A549 (cell line): ENCODE measurements at regions not wholly inside any gene's neighbourhood (a gene's known extent, or its start where the extent isn't known, plus 50 kb on each side); places are given as distances from the start of the nearest gene placed in this dataset.

ENCODE experiments used
- CTCF ChIP-seq: fragments of >200 bp; sonication (Bioruptor Twin); formaldehyde crosslinking; IDR thresholded peaks from 3 replicates; pipeline ENCODE4 v1.5.1; 2016
- HMGXB4 ChIP-seq: fragments of 250-450 bp; sonication (Bioruptor Pico); IDR thresholded peaks from 2 replicates; pipeline ENCODE4 v1.5.0; 2021; ENCODE audit warnings: mild to moderate bottlenecking, moderate library complexity, borderline replicate concordance
- KDM1A ChIP-seq: fragments of 200-600 bp; sonication (generic); IDR thresholded peaks from 2 replicates; pipeline ENCODE4 v1.6.1; 2016; ENCODE audit warnings: low read depth, mild to moderate bottlenecking
- RAD21 ChIP-seq, 2 experiments: fragments of >200 bp in 1 of 2; sonication (Bioruptor Twin) in 1 of 2; formaldehyde crosslinking in 1 of 2; IDR thresholded peaks in 1 of 2; conservative IDR thresholded peaks in 1 of 2; 2 replicates in 1 of 2; 3 replicates in 1 of 2; pipeline ENCODE4 v1.6.1; 2012 to 2018; ENCODE audit warnings: inconsistent platforms in 1 of 2

GRCh38 chr12:76664731-76665130 lies 99.2 kb upstream of the ZDHHC17 start:
- no peak for TF ChIP-seq CTCF
- no peak for TF ChIP-seq RAD21 (conservative IDR thresholded peaks at IDR 0.05 in 1 of 2, IDR thresholded peaks at IDR 0.05 in 1 of 2)
- TF ChIP-seq HMGXB4 = no peak
- no peak for TF ChIP-seq KDM1A
